GM13977 (cell line): ENCODE measurements at regions not wholly inside any gene's neighbourhood (a gene's known extent, or its start where the extent isn't known, plus 50 kb on each side); places are given as distances from the start of the nearest gene placed in this dataset.
"Not testable (repeated sequence)": the region's sequence is repeated elsewhere in the genome, so short reads cannot be mapped to it uniquely, and the experiment has no call there.

Source experiments
- DNase-seq: peaks from one replicate; pipeline ENCODE4 v3.0.0; 2012; ENCODE audit warnings: low spot score
- in situ Hi-C: fragments of 300-500 bp; cut with MboI; formaldehyde crosslinking; loops from one replicate; pipeline ENCODE4 v1.12.0; 2022; ENCODE audit warnings: low sequenced_read_pairs, low pct_unique_long_range_greater_than_20kb, mixed read lengths, inconsistent platforms; ENCODE audit not compliant: unreplicated experiment
- TF ChIP-seq, protein P1 (sequence below): IDR thresholded peaks from 2 replicates; pipeline ENCODE4 v1.5.1; 2012; ENCODE audit warnings: mild to moderate bottlenecking, control low read depth; ENCODE audit not compliant: insufficient read depth; ENCODE audit errors: extremely low read depth, missing control alignments

DNA sequence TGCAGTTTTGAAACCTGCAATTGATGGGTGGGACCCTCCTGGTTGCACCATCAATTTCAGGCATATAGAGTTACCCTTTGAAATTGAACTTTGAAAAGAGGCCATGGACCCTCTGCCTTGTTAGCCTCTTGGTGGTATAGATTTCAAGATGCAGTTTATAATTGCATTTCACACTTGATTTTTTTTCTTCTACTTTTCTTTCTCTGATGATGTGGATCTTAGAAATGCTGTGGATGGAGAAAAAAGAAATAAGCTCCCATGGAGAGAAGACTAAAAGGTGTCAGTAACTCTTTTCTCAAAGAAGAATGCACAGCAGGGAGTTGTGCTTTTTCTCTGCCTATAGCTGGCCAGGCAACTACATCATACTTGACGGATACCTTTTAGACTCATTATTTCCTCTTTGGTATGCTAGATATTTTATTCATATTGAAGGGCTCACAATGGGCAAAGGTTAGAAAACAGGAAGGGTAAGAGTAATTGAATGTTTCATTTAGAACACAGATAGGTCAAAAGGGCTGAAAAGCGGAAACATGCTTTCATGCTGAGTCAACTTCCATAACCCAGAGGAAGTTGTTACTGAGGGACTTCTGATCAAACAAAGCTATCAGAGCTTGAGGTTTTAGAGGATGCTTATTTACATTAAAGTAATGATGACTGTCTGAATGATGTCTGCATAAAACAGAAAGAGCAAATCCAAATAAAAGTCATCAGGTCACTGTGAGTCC, 773.2 kb upstream of the LRRN3 start:
- in situ Hi-C loops = no loop called here
- no peak for DNase-seq
- TF ChIP-seq, protein P1, sequence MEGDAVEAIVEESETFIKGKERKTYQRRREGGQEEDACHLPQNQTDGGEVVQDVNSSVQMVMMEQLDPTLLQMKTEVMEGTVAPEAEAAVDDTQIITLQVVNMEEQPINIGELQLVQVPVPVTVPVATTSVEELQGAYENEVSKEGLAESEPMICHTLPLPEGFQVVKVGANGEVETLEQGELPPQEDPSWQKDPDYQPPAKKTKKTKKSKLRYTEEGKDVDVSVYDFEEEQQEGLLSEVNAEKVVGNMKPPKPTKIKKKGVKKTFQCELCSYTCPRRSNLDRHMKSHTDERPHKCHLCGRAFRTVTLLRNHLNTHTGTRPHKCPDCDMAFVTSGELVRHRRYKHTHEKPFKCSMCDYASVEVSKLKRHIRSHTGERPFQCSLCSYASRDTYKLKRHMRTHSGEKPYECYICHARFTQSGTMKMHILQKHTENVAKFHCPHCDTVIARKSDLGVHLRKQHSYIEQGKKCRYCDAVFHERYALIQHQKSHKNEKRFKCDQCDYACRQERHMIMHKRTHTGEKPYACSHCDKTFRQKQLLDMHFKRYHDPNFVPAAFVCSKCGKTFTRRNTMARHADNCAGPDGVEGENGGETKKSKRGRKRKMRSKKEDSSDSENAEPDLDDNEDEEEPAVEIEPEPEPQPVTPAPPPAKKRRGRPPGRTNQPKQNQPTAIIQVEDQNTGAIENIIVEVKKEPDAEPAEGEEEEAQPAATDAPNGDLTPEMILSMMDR = no peak

DNA sequence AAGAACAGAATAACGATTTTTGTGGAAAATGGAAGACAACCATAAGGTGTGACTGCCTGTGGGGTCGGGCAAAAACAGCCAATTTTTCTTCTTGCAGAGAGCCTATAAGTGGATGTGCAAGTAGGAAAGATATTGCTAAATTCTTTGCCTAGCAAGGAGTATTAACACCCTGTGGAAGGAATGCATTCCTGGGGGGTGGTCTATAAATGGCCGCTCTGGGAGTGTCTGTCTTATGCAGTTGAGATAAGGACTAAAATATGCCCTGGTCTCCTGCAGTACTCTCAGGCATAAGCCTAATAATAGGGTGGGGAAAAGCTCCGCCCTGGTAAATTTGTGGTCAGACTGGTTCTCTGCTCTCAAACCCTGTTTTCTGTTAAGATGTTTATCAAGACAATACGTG, 770.6 kb upstream of the LRRN3 start:
- DNase-seq, in situ Hi-C loops: not testable (repeated sequence)

DNA sequence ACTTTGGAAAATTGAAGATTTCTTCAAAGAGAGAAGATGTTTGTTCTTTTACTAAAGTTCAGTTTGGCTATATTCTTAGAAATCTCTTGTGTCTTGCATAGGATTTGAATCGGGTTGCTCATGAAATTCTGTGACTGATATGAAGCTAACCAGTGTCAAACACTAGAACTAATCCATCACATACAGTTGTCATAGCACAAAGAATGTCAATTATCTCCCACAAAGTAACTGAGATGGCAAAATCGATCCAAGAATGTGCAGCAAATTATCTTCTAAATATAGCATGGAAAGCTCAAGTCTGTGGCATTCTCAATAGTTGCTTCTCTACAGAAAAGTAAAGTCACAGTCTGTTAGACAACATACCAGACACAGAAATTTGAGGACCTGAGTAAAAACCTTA, 768.1 kb upstream of the LRRN3 start:
- no peak for DNase-seq
- in situ Hi-C loops = no loop called here
- TF ChIP-seq, protein P1 = no peak

DNA sequence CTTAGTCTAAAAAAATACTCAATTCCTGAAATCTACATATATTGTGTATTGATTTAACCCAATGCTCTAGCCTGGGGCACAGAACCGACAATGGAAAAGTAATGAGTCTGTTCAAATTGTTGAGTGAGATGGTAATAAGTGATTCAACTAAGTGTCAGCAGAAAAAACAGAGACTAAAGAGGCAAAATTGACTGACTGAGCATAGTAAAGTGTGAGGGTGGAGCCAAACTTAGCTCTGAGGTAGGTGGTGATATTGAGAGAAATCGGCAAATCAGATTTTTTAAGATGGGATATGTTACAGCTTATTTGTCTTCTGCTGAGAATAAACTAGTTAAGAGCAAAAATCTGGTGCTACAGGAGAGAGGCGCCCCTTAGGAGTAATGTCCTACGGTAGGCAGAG, 764.0 kb upstream of the LRRN3 start:
- in situ Hi-C loops = no loop called here
- DNase-seq = no peak
- TF ChIP-seq, protein P1 = no peak

DNA sequence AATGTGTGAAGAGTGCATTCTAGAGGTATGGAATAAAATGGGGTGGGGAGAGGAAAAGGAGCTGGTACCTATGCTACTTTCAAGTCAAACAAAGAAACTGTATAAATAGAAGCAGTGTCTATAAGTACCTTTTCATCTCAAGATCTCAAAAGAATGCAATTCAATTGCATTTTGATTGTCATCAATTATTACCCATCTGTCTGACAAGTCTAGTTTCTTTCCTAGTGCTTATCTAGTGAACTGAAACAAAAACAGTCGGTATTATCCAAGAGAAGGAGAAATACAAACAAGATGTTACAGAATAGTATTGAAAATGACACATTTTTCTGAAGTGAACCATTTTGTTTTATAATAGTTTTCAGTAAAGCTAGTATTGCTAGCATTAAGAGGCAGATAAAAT, 754.5 kb upstream of the LRRN3 start:
- no peak for DNase-seq
- in situ Hi-C loops = no loop called here
- TF ChIP-seq, protein P1 = no peak

DNA sequence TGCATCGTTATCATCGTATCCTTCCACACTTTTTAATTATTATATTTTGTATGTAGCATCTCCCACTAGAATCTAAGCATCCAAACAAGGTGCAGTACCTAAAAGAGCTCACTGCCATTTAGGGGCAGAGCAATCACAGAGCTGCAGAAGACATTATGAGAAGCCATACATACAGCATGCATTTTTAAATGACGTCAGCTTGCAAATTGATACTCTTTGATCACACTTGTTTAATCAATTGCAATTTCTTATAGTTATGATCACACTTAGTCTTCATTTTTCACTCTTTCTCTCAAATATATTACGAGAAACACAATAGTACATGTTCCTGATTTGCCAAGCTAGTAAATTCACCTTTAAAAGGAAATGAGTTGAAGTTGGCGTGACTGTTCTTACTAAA, 753.3 kb upstream of the LRRN3 start:
- no peak for DNase-seq
- TF ChIP-seq, protein P1 = no peak
- in situ Hi-C loops = no loop called here

DNA sequence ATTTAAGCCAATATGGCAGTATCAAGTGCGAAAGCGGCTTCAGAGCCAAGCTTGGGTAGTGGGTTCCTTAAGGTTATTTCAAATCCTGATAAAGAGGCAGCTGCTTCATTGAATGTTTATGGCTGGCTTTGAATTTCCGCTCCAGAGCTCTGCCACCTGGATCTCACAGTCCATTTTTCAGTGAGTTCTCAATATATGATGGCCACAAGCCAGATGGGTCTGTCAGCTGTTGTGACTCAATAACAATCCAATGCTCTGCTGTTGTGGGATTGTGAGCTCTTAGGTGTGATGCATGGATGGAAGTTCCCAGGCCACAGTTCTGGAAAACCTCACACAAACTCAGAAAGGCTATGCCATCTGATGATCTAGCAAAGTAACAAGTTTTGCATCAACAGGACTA, 743.8 kb upstream of the LRRN3 start:
- TF ChIP-seq, protein P1 = no peak
- DNase-seq = no peak
- in situ Hi-C loops = no loop called here
